HepG2 (cell line): ENCODE measurements at regions not wholly inside any gene's neighbourhood (a gene's known extent, or its start where the extent isn't known, plus 50 kb on each side); places are given as distances from the start of the nearest gene placed in this dataset.
A peak's percentile ranks its signal among the peaks of the same experiment; 100 is the strongest.

Experiments used
- ATAC-seq: fragments of 200-7000 bp; cut with Tn5 transposase; 3 replicates; pipeline ENCODE4 v1.9.1; 2020; ENCODE audit warnings: mild to moderate bottlenecking, moderate library complexity
- BruUV-seq: library from RNA; stranded (reverse); fragments of 400-500 nt; replicated peaks from 2 replicates; lab custom pipeline; 2021; lab: Mats Ljungman, UMichigan
- CTCF ChIA-PET: fragments of 300-600 bp; formaldehyde crosslinking; extraction: SDS; loops from one replicate; lab custom pipeline; 2021; ENCODE audit warnings: low total read pairs, inconsistent platforms, low intra/inter-chr PET ratio; lab: Yijun Ruan, JAX
- POLR2A ChIA-PET: fragments of 350-600 bp; sonication (Branson Sonifier 250); formaldehyde crosslinking; loops from one replicate; lab custom pipeline; 2020; ENCODE audit warnings: antibody characterized with exemption, inconsistent platforms; lab: Yijun Ruan, JAX
- DNase-seq: peaks from one replicate; pipeline ENCODE4 v3.0.0-alpha.2; 2015; ENCODE audit warnings: low spot score
- FAIRE-seq: peaks from 3 replicates; lab custom pipeline; 2011; peaks lifted over from hg19 to GRCh38; lab: Jason Lieb, UNC
- H2AFZ ChIP-seq: one replicate; pipeline ENCODE4 v1.6.1; 2011; ENCODE audit warnings: low read length, inconsistent platforms
- H3K27ac ChIP-seq: fragments of 300-600 bp; 3 replicates; pipeline ENCODE4 v1.8.0; 2011; ENCODE audit warnings: mixed run types, mild to moderate bottlenecking, mixed read lengths, low read length, inconsistent platforms; ENCODE audit not compliant: insufficient read depth; ENCODE audit errors: extremely low read length
- H3K27me3 ChIP-seq, 2 experiments: fragments of 200-600 bp in 1 of 2; 2 replicates in 1 of 2; 3 replicates in 1 of 2; pipeline versions ENCODE4 v1.6.0 to v1.8.0; 2011; ENCODE audit warnings: low read length in 2 of 2, mild to moderate bottlenecking in 2 of 2, moderate library complexity in 2 of 2, inconsistent platforms in 1 of 2; ENCODE audit not compliant: insufficient read depth in 2 of 2, control insufficient read depth in 1 of 2
- H3K36me3 ChIP-seq, 2 experiments: fragments of 200-600 bp in 1 of 2; replicated peaks in 1 of 2; 2 replicates in 1 of 2; 3 replicates in 1 of 2; pipeline versions ENCODE4 v1.5.1 to v1.8.0; 2011; ENCODE audit warnings: low read length in 2 of 2, inconsistent platforms in 1 of 2; ENCODE audit not compliant: insufficient read depth in 2 of 2, control insufficient read depth in 1 of 2
- H3K4me1 ChIP-seq: 2 replicates; pipeline ENCODE4 v1.5.1; 2012; ENCODE audit warnings: low read length, inconsistent platforms; ENCODE audit not compliant: insufficient read depth
- H3K4me2 ChIP-seq: 2 replicates; pipeline ENCODE4 v1.6.0; 2011; ENCODE audit warnings: low read depth, low read length, inconsistent platforms
- H3K4me3 ChIP-seq, 3 experiments: fragments of 200-600 bp in 1 of 3; sonication (generic), shearing (Covaris generic) in 1 of 3; replicated peaks in 1 of 3; 2 replicates each; pipeline ENCODE4 v1.5.1; 2011 to 2016; ENCODE audit warnings: low read length in 3 of 3, inconsistent platforms in 2 of 3, low read depth in 2 of 3, mild to moderate bottlenecking in 2 of 3, control low read depth in 1 of 3, mixed read lengths in 1 of 3; ENCODE audit not compliant: insufficient read depth in 1 of 3
- H3K79me2 ChIP-seq: one replicate; pipeline ENCODE4 v1.6.1; 2011; ENCODE audit warnings: low read length, inconsistent platforms; ENCODE audit not compliant: insufficient read depth
- H3K9ac ChIP-seq: 2 replicates; pipeline ENCODE4 v1.6.0; 2011; ENCODE audit warnings: mild to moderate bottlenecking, low read depth, low read length, inconsistent platforms; ENCODE audit not compliant: insufficient read depth
- H3K9me3 ChIP-seq: 2 replicates; pipeline ENCODE4 v1.5.1; 2012; ENCODE audit warnings: mild to moderate bottlenecking, low read length
- H4K20me1 ChIP-seq: 2 replicates; pipeline ENCODE4 v1.6.0; 2011; ENCODE audit warnings: inconsistent platforms, mild to moderate bottlenecking, low read length, moderate library complexity; ENCODE audit not compliant: insufficient read depth
- EEA1 ChIP-seq: sonication (generic); formaldehyde crosslinking; IDR thresholded peaks from 2 replicates; pipeline ENCODE4 v1.5.1; 2020; ENCODE audit warnings: mild to moderate bottlenecking, missing genetic modification reagents, borderline replicate concordance
- ERF ChIP-seq: IDR thresholded peaks from 2 replicates; pipeline ENCODE4 v1.6.1; 2018; ENCODE audit warnings: missing biosample characterization, missing genetic modification reagents
- HNRNPK ChIP-seq: fragments of 200-400 bp; formaldehyde crosslinking; IDR thresholded peaks from 2 replicates; pipeline ENCODE4 v1.6.1; 2018; ENCODE audit warnings: low read length, low read depth, moderate library complexity, mild to moderate bottlenecking; ENCODE audit not compliant: poor library complexity, severe bottlenecking
- KDM5B ChIP-seq: sonication (generic); formaldehyde crosslinking; IDR thresholded peaks from 2 replicates; pipeline ENCODE4 v1.4.0; 2020; ENCODE audit warnings: missing genetic modification reagents, mild to moderate bottlenecking, borderline replicate concordance
- NCOA2 ChIP-seq: sonication (generic); formaldehyde crosslinking; IDR thresholded peaks from 2 replicates; pipeline ENCODE4 v1.8.0; 2022; ENCODE audit warnings: inconsistent platforms
- ZFP36 ChIP-seq: fragments of 150-350 bp; IDR thresholded peaks from 2 replicates; pipeline ENCODE4 v1.6.1; 2018; ENCODE audit warnings: borderline replicate concordance, low read length, low read depth; ENCODE audit not compliant: partially characterized antibody
- WGBS: methylation state at CpG from one replicate; pipeline ENCODE4 v1.1.6; 2017; ENCODE audit warnings: low lambda C conversion rate; 5-methylcytosine and 5-hydroxymethylcytosine counted together
- in situ Hi-C: cut with HindIII; loops from 2 replicates; pipeline ENCODE4 v1.10.0; 2017; ENCODE audit warnings: low pct_unique_long_range_greater_than_20kb; ENCODE audit not compliant: extremely low pct_ligation_motif_present
- intact Hi-C: fragments of 100-400 bp; cut with micrococcal nuclease; formaldehyde crosslinking; loops from one replicate; pipeline ENCODE4 v1.10.0; 2022; ENCODE audit not compliant: unreplicated experiment
- TF ChIP-seq, protein P1 (sequence below): sonication (generic); formaldehyde crosslinking; IDR thresholded peaks from 2 replicates; pipeline ENCODE4 v1.4.0; 2020; ENCODE audit warnings: mild to moderate bottlenecking, missing genetic modification reagents
- TF ChIP-seq, protein P2 (sequence below): sonication (generic); formaldehyde crosslinking; IDR thresholded peaks from 2 replicates; pipeline ENCODE4 v1.5.0; 2020; ENCODE audit warnings: missing genetic modification reagents

DNA sequence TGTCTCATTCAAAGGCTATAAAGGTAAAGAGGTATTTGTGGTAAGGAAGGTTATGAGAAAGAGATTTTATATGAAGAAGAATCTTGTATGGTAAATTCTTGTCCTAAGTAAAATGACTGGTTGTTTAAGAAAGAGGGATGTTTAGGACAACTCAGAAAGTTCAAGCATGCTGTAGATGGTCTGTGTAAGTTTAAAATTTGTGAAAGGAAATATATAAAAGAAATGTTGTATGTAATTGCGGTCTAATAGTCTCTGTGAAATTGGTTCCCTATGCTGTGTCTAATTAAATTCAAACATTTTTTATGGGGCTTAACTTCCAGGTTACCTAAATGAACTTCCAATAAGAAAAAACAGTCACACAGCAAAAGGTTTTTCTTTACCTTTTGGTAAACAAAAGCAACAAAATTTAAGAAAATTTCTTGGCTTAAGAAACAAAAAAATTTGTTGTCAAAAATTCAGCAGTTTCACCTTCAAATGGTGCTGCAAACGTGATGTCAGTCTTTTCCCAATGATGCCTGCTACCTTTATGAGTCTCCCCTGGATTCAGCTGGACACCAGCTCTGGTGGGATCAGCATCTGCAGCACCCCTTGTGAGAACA is 83.0 kb upstream of the FCN1 start:
- no peaks in the 10 kb centered on the region for H4K20me1 ChIP-seq
- H2AFZ ChIP-seq: no peak overlapping the region
- no peaks in the 10 kb centered on the region for H3K36me3 ChIP-seq
- H3K9ac ChIP-seq: no peak overlapping the region
- H3K79me2 ChIP-seq: no peaks in the 10 kb centered on the region
- ChIA-PET CTCF (no interaction called here), POLR2A (no interaction called here)
- TF ChIP-seq NCOA2 (CRISPR knock-in tag): no peak
- no peak for TF ChIP-seq ERF (CRISPR knock-in tag)
- TF ChIP-seq, protein P1, sequence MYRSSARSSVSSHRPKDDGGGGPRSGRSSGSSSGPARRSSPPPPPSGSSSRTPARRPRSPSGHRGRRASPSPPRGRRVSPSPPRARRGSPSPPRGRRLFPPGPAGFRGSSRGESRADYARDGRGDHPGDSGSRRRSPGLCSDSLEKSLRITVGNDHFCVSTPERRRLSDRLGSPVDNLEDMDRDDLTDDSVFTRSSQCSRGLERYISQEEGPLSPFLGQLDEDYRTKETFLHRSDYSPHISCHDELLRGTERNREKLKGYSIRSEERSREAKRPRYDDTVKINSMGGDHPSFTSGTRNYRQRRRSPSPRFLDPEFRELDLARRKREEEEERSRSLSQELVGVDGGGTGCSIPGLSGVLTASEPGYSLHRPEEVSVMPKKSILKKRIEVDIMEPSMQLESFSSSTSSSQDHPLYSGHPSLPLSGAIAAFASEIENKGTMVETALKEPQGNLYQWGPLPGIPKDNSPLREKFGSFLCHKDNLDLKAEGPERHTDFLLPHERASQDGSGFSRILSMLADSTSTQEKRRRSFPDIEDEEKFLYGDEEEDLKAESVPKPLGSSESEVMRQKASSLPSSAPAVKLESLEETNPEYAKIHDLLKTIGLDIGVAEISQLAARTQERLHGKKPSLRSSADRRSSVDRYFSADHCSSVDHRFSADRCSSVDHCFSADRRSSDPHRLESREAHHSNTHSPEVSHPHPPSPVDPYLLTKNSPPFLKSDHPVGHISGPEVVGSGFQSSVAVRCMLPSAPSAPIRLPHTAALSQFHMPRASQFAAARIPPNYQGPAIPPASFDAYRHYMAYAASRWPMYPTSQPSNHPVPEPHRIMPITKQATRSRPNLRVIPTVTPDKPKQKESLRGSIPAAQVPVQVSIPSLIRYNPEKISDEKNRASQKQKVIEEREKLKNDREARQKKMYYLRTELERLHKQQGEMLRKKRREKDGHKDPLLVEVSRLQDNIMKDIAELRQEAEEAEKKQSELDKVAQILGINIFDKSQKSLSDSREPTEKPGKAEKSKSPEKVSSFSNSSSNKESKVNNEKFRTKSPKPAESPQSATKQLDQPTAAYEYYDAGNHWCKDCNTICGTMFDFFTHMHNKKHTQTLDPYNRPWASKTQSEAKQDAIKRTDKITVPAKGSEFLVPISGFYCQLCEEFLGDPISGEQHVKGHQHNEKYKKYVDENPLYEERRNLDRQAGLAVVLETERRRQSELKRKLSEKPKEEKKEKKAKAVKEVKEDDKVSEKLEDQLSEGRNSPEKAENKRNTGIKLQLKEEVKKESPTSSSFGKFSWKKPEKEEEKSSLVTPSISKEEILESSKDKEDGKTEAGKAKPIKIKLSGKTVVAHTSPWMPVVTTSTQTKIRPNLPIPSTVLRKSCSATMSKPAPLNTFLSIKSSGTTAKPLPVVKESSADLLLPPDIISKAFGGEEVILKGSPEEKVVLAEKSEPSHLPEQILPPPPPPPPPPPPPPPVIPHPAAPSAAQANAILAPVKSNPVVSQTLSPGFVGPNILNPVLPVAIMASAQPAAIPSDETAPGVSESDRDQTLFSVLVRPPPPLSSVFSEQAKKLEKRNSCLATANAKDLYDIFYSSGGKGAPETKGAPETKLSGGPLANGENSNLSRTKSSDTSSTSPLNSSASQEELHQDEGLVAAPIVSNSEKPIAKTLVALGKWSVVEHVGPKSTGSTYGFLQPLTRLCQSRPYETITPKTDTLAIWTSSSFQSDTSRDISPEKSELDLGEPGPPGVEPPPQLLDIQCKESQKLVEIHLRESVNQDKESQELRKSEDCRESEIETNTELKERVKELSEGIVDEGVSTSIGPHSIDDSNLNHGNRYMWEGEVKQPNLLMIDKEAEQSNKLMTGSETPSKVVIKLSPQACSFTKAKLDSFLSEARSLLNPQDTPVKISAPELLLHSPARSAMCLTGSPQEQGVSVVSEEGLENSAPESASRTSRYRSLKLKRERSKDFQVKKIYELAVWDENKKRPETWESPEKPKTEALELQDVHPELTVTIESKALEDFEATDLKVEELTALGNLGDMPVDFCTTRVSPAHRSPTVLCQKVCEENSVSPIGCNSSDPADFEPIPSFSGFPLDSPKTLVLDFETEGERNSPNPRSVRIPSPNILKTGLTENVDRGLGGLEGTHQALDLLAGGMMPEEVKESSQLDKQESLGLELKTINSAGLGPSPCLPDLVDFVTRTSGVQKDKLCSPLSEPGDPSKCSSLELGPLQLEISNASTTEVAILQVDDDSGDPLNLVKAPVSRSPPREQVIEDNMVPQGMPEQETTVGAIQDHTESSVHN (CRISPR knock-in tag): no peak
- TF ChIP-seq HNRNPK: no peak
- TF ChIP-seq, protein P2, sequence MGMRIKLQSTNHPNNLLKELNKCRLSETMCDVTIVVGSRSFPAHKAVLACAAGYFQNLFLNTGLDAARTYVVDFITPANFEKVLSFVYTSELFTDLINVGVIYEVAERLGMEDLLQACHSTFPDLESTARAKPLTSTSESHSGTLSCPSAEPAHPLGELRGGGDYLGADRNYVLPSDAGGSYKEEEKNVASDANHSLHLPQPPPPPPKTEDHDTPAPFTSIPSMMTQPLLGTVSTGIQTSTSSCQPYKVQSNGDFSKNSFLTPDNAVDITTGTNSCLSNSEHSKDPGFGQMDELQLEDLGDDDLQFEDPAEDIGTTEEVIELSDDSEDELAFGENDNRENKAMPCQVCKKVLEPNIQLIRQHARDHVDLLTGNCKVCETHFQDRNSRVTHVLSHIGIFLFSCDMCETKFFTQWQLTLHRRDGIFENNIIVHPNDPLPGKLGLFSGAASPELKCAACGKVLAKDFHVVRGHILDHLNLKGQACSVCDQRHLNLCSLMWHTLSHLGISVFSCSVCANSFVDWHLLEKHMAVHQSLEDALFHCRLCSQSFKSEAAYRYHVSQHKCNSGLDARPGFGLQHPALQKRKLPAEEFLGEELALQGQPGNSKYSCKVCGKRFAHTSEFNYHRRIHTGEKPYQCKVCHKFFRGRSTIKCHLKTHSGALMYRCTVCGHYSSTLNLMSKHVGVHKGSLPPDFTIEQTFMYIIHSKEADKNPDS (CRISPR knock-in tag): no peak
- TF ChIP-seq KDM5B: no peak
- TF ChIP-seq EEA1 (CRISPR knock-in tag): no peak
- peak; percentile 68 for TF ChIP-seq ZFP36
- no TSS peak for BruUV-seq
- H3K4me1 ChIP-seq: no peaks in the 10 kb centered on the region
- no peak overlapping the region for H3K27ac ChIP-seq
- H3K9me3 ChIP-seq: peaks cover 43% of the 10 kb centered on the region
- in situ Hi-C loops (no loop called here), intact Hi-C loops (no loop called here)
- DNase-seq (no peak), FAIRE-seq (no peak), ATAC-seq (no peak)
- 8% methylated on average over 2 of the region's 2 CpGs for WGBS
- no peaks in the 10 kb centered on the region; a peak in 1 of 5 replicates for H3K27me3 ChIP-seq
- no peak overlapping the region for H3K4me3 ChIP-seq
- H3K4me2 ChIP-seq: no peak overlapping the region
